ENCODE measurements at regions not wholly inside any gene's neighbourhood (a gene's known extent, or its start where the extent isn't known, plus 50 kb on each side); places are given as distances from the start of the nearest gene placed in this dataset.

GRCh38 chr15:87570206-87570605 lies 686.3 kb downstream of the NTRK3 start:
- Histone ChIP-seq H3K36me3 (ENCODE audit: control insufficient read depth in 2 of 2, insufficient read depth in 1 of 2, low read length in 2 of 2) (no peaks in the 10 kb centered on the region; a peak in 1 of 3 replicates), H3K4me1 (ENCODE audit: control insufficient read depth, insufficient read depth, low read length) (no peaks in the 10 kb centered on the region), H3K4me3 (ENCODE audit: low read depth, low read length) (no peak overlapping the region), H3K9me3 (ENCODE audit: control insufficient read depth, insufficient read depth, low read depth, low read length) (no peaks in the 10 kb centered on the region), H3K27ac (ENCODE audit: extremely low read depth, low read depth, low read length) (no peak overlapping the region)
- ChIA-PET CTCF (interaction anchor here (0.7 to 0.8 kb wide), 2 partner anchors 312 to 674 kb away, joined by 3 read pairs; no protein-coding TSS in a partner anchor), POLR2A (no interaction called here)
- TF ChIP-seq ZNF561 (tag by site-specific recombination; IDR thresholded peaks at IDR 0.05; ENCODE audit: borderline replicate concordance) (no peak), ZSCAN30 (tag by site-specific recombination; IDR thresholded peaks at IDR 0.05) (no peak), MZF1 (tag by site-specific recombination; IDR thresholded peaks at IDR 0.05; ENCODE audit: borderline replicate concordance) (no peak), ZNF639 (tag by site-specific recombination; IDR thresholded peaks at IDR 0.05) (no peak), ZNF76 (tag by site-specific recombination; IDR thresholded peaks at IDR 0.05; ENCODE audit: borderline replicate concordance, low read depth) (no peak)

- CTCF ChIA-PET = interaction anchor here (0.7 to 0.8 kb wide), 2 partner anchors 313 to 675 kb away, joined by 3 read pairs; no protein-coding TSS in a partner anchor
Observed at GRCh38 chr15:87569581-87569980, 687.0 kb downstream of the NTRK3 start.

More at GRCh38 chr15:87569581-87569980, 687.0 kb downstream of the NTRK3 start:
- Histone ChIP-seq H3K4me1 (ENCODE audit: control insufficient read depth, insufficient read depth, low read length) (no peaks in the 10 kb centered on the region), H3K9me3 (ENCODE audit: control insufficient read depth, insufficient read depth, low read depth, low read length) (no peaks in the 10 kb centered on the region), H3K36me3 (ENCODE audit: control insufficient read depth in 2 of 2, insufficient read depth in 1 of 2, low read length in 2 of 2) (no peaks in the 10 kb centered on the region; a peak in 1 of 3 replicates), H3K27ac (ENCODE audit: extremely low read depth, low read depth, low read length) (no peak overlapping the region), H3K4me3 (ENCODE audit: low read depth, low read length) (no peak overlapping the region)
- TF ChIP-seq EGR2 (tag by site-specific recombination; IDR thresholded peaks at IDR 0.05; ENCODE audit: low read depth) = no peak
- no peak for TF ChIP-seq ZNF660 (tag by site-specific recombination; IDR thresholded peaks at IDR 0.05)
- TF ChIP-seq ZNF24 (tag by site-specific recombination; IDR thresholded peaks at IDR 0.05) = no peak
- TF ChIP-seq FEZF1 (tag by site-specific recombination; IDR thresholded peaks at IDR 0.05) = no peak
- TF ChIP-seq ZNF169 (tag by site-specific recombination; IDR thresholded peaks at IDR 0.05) = no peak
- no peak for TF ChIP-seq IKZF3 (tag by site-specific recombination; IDR thresholded peaks at IDR 0.05)
- no peak for TF ChIP-seq ZNF776 (tag by site-specific recombination; IDR thresholded peaks at IDR 0.05; ENCODE audit: borderline replicate concordance)
- TF ChIP-seq RBAK (tag by site-specific recombination; IDR thresholded peaks at IDR 0.05) = no peak
- TF ChIP-seq ZBTB6 (tag by site-specific recombination; IDR thresholded peaks at IDR 0.05) = no peak
- no peak for TF ChIP-seq HOXD13 (CRISPR knock-in tag; IDR thresholded peaks at IDR 0.05; ENCODE audit: borderline replicate concordance)
- no peak for TF ChIP-seq KLF17 (tag by site-specific recombination; IDR thresholded peaks at IDR 0.05)
- TF ChIP-seq ZNF623 (tag by site-specific recombination; IDR thresholded peaks at IDR 0.05) = no peak
- TF ChIP-seq ZNF121 (tag by site-specific recombination; IDR thresholded peaks at IDR 0.05) = no peak
- no peak for TF ChIP-seq ZNF248 (tag by site-specific recombination; IDR thresholded peaks at IDR 0.05)
- no peak for TF ChIP-seq ZNF132 (tag by site-specific recombination; IDR thresholded peaks at IDR 0.05; ENCODE audit: borderline replicate concordance)
- no peak for TF ChIP-seq ZNF639 (tag by site-specific recombination; IDR thresholded peaks at IDR 0.05)
- TF ChIP-seq ZNF549 (tag by site-specific recombination; IDR thresholded peaks at IDR 0.05) = no peak
- no peak for TF ChIP-seq ZNF585B (tag by site-specific recombination; IDR thresholded peaks at IDR 0.05)
- TF ChIP-seq ZNF768 (tag by site-specific recombination; IDR thresholded peaks at IDR 0.05) = no peak
- POLR2A ChIA-PET = no interaction called here
